Suprapubic skin (tissue), 4 donors: ENCODE measurements at regions not wholly inside any gene's neighbourhood (a gene's known extent, or its start where the extent isn't known, plus 50 kb on each side); places are given as distances from the start of the nearest gene placed in this dataset.

ENCODE experiments used
- CTCF ChIP-seq, 2 donors: fragments of 200-600 bp in 1 of 2; fragments of 450-650 bp in 1 of 2; sonication (generic) in 1 of 2; IDR thresholded peaks; one replicate each; pipeline ENCODE4 v1.5.1; 2016 to 2019; ENCODE audit warnings: antibody characterized with exemption in 2 of 2, mild to moderate bottlenecking in 1 of 2, moderate library complexity in 1 of 2
- EP300 ChIP-seq: sonication (generic); formaldehyde crosslinking; IDR thresholded peaks from one replicate; pipeline ENCODE4 v1.6.1; 2017; ENCODE audit warnings: antibody characterized with exemption
- POLR2A ChIP-seq, 2 donors: fragments of 450-650 bp; IDR thresholded peaks; one replicate each; pipeline ENCODE4 v1.6.1; 2017; ENCODE audit warnings: antibody characterized with exemption in 2 of 2, mild to moderate bottlenecking in 2 of 2, moderate library complexity in 2 of 2
- POLR2AphosphoS5 ChIP-seq, 3 donors: sonication (generic); formaldehyde crosslinking; IDR thresholded peaks; one replicate each; pipeline ENCODE4 v1.6.1; 2017; ENCODE audit warnings: antibody characterized with exemption in 3 of 3

- TF ChIP-seq CTCF (IDR thresholded peaks at IDR 0.05), result no peak
- TF ChIP-seq EP300, result no peak
- TF ChIP-seq POLR2AphosphoS5 (IDR thresholded peaks at IDR 0.05), result no peak
- no peak for TF ChIP-seq POLR2A (IDR thresholded peaks at IDR 0.05)
Measured at GRCh38 chr9:103755986-103756385, 338.1 kb upstream of the SMC2 start.
